8988T (cell line): ENCODE measurements at regions not wholly inside any gene's neighbourhood (a gene's known extent, or its start where the extent isn't known, plus 50 kb on each side); places are given as distances from the start of the nearest gene placed in this dataset.

Source experiments
- DNase-seq: peaks from one replicate; pipeline ENCODE4 v3.0.0; 2011

DNA sequence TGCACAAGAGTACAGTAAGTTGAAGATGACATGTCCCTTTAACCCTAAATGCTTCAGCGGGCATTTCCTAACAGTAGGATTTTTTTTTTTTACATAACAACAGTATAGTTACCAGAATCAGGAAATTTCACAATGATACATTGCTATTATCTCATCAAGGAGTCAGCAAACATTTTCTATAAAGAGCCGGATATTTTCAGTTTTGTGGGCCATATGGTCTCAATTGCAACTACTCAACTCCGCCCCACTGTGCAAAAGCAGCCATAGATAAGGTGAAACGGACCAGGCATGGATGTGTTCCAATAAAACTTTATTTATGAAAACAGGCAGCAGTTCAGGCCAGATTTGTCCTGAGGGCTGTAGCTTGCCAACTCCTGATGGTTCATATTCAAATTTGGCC is 130.6 kb downstream of the SMAD6 start:
- DNase-seq = no peak

DNA sequence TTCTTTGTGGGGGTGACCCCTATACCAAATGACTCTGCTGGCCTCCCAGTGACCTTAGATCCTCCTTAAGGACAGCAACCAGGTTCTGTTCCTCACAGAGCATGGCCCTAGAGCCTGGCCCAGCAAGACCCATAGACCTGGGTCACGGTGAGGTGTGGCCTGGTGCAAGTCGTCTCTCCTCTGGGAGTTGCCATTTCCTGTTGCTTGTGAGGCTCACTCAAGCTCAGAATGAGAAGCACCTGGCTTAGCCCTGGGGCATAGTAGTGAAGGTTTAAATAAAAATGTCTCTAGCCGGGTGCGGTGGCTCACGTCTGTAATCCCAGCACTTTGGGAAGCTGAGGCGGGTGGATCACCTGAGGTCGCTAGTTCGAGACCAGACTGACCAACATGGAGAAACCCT is 131.3 kb downstream of the SMAD6 start:
- no peak for DNase-seq

DNA sequence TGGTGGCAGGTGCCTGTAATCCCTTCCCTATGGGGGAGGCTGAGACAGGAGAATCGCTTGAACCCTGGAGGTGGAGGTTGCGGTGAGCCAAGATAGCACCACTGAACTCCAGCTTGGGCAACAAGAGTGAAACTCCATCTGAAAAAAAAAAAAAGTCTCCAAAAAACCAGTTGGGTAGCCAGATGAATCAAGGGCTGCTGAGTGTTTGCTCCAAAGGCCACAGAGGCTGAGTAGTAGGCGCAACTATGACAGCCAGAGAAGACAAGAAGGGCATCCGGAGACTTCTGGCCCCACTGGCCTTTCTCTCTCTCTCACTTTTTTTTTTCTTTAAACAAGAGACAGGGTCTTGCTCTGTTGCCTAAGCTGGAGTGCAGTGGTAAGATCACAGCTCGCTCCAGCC is 131.8 kb downstream of the SMAD6 start:
- DNase-seq = no peak

DNA sequence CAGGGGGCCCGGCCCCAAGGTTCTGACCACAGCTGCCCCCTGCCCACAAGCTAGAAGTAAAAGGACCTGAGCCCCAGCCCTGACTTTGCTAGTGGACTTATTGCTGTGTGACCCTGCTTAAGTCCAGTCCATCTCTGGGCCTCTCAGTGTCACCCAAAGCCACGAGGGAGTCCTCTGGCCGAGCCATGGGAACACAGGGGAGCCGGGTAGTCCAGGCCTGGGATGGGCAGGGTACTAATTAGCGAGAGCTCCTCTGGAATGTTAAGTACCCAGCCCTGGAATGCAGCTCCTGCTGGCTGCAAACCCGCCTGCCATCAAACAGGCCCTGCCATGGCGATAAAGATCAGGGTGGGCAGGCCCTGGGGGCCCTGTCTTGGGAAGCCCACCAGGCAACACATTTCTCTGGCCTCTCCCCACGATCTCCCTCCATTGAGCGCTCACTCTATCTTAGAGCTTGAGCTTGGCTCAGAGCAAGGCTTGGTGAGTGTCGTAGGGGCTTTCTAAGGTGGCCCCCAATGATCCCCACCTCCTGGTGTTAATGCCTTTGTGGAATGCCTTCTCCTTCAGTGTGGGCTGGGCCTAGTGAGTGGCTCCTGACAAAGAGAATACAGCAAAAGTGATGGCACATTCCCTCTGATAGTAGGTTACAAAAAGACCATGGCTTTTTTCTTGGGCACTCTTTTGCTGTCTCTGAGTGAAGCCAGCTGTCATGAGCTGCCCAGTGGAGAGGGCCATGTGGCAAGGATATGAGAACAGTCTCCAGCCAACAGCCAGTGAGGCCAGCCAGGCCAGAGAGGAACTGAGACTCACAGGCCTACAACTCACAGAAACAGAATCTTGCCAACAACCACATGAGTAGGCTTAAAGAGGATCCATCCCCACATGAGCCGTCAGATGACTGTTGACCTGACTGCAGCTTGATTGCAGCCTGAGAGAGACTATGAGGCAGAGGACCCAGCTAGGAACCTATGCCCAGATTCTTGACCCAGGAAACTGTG is 133.1 kb downstream of the SMAD6 start:
- DNase-seq = no peak

DNA sequence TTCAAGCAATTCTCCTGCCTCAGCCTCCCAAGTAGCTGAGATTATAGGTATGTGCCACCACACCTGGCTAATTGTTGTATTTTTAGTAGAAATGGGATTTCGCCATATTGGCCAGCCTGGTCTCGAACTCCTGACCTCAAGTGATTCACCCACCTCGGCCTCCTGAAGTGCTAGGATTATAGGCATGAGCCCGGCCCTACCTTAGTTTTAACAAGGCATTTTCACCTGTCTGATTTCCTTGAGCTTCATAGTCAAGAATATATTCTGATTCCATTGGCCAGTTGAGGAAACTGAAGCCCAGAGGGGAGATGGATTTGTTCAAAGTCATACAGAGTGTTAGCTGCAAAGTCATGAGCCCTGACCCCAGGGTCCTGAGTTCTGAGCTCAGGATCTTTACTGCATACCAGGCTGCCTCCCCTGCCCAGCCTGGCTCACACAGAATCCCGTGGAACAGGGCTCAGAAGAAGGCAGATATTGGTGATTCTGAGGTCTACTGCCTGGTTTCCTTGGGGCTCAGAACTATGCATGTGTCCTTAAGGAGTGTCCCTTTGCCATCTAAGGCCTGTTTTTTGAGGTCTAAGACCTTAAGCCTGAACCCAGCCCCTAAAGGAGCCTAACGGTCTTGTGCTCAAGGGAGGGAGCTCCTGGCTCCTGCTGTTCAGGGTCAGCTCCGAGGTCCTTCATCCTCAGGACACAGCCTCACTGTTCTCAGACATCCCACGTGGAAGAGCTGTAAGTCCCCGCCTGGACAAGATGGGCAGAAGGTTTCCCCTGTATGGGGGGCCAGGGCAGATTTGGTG is 134.4 kb downstream of the SMAD6 start:
- DNase-seq = no peak

DNA sequence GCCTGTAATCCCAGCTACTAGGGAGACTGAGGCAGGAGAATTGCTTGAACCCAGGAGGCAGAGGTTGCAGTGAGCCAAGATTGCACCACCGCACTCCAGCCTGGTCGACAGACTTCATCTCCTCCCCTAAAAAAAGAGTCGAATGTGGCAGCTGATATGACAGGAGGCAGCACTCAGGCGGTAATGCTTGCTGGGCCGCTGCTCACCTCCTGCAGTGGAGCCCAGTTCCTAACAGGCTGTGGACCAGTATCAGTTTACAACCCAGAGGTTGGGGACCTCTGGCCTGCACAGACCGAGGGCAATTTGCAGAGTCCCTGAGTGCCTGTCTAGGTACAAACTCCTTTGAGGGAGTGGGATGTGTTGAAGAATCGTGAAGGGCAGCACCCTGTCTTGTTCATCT is 136.2 kb downstream of the SMAD6 start:
- no peak for DNase-seq

DNA sequence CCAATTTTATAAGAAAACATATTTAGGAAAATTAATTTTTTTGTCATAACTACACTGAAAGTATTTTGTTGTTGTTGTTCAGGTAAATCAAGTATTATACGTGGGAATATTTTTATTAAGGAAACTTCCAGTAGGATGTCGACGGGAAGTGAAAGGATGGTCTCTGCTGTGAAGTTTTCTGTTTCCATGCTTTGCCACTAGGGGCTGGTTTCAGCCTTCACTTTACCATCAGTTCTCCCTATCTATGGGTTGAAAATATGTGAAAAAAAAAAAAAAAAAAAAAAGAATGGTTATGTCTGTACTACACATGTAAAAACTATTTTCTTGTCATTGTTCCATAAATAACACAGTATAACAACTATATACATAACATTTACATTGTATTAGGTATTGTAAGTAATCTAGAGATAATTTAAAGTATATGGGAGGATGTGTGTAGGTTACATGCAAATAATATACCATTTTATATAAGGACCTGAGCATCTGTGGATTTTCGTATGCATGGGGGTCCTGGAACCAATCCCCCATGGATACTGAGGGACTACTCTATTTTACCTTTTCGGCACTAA is 136.7 kb downstream of the SMAD6 start:
- no peak for DNase-seq

DNA sequence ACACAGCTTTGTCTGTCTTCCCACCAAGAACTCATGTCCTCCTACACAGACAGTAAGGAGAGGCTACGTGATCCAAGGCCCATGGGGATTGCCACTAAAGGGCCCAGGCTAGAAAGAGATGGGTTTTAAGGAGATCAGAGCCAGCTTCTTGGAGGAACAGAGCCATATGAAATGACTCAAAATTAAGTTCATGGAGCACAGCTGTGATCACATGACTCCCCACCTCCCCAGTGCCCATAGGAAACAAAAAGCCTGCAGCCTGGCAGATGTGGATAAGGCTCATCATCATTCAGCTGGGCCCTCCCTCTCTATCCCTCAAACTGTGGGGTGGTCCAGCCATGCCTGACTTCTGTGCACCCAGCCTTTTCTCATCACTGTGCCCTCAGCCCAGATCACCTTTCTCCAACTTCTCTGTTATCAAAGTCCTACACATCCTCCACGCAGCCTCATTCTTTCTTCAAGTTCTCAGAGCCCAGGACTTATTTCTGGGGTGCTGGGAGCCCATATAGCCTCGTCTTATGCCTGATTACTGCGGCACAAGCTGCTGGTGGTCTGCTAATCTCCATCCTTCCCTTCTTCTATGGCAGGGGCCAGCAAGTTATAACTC is 137.6 kb downstream of the SMAD6 start:
- DNase-seq = no peak

DNA sequence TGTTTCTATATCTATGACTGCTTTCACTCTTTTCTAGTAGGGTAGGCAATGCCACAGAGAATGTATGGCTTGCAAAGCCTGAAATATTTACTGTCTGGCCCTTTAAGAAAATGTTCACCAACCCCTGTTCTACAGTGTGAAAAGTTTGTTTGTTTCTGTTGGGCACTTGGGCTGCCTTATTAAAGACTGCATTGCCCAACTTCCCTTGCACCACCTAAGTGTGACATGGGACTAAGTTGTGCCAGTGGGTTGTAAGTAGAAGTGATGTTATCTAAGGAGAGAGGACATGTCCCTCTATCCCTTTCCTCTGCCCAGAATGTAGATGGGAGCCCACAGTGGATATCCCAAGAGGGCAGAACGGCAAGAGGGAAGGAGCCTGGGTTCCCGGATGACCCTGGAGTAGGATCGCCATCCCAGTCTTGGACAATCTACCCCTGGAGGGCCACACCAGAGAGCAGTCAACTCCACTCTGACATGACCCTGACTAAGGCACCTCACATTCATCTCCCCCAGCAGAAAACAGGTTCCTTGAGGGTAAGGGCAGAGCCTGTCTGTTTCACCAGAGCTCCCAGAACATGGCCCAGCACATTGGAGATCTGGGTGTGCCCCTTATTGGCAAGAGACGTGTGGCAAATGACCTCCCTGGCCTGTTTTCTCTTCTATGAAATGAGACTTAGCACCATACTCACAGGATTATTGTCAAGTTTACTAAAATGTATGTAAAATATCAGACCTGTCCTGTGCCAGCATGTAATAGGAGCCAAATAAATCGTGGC is 138.8 kb downstream of the SMAD6 start:
- DNase-seq = no peak

DNA sequence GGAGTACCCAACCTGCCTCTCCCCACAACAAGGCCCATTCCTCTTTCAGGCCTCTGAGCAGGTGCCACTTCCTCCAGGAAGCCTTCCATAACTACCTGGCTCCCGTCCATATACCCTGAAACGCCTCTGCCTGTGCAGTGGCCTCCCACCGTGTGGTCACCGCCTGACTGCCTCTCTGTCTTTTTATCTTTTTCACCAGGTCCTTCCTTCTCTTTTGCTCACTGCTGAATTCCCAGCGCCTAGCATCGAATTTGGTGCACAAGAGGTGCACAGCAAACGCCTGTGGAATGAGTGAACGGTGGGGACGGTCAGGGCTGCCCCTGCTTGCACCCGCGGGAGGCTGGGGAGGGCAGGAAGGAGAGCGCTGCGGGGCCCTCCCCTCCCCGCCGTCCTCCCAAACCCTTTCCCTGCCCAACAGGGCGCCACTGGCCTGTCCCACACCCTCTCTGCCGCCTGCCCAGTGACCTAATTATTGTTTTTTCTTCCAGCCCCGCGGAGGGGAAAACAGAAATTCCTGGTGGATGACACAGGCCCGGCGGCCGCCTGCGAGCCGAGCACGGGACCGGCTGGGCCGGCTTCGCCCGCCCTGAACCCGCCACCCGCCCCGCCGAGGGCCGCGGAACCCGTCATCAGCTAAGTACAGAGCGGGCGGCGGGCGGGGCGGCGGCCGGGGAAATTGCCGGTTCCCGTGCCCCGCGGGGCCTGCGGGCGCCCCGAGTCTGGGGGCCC is 140.1 kb downstream of the SMAD6 start:
- peak; percentile 80 for DNase-seq

DNA sequence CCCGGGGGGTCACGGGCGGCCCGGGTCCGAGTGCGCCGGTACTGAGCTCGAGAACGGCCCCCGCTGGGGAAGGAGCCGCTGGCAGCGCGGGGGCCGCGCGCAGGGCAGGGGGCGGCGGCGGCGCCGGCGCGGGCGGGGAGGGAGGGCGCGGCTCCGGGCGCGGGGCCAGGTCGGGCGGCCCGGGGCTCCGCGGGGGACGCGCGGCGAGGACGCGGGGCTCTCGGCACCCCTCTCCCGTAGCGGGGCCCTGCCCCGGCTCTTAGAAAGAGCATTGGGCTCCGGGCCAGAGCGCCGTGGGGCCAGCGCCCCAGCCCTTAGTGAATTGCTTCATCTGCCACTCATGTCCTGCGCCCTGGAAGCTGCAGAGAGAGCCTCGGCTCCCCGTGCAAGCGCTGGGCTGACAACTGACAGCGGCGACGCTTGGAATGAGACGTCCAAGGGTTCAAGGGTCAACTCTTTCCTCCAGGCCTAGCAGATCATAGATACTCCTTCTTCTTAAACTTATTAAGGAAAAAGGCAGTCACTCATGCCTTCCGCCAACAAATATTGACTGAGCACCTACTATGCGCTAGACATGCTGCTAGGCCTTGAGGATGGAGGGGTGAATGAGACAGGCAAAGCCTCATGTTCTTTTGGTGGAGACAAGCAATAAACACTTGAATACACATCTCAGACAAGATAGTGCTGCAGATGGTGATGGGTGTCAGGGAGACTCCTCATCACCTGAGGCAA is 140.8 kb downstream of the SMAD6 start:
- DNase-seq = peak; percentile 50

DNA sequence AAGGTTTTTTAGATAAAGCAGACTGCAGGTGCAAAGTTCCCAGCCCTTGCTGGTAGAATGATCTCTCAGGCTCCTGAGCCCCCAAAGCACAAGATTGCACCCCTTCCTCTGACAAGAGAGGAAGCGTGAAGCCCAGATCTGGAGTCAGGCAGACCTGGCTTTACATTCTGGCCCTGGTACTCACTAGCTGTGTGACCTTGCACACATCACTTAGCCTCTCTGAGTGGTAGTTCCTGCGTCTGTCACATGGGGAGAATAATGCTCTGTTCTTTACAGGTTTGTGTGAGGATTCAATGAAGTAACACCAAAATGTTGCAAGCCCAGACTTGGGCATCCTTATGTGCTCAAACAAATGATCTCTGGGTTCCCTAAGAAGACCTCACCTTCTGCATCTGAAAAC is 141.5 kb downstream of the SMAD6 start:
- DNase-seq = no peak

DNA sequence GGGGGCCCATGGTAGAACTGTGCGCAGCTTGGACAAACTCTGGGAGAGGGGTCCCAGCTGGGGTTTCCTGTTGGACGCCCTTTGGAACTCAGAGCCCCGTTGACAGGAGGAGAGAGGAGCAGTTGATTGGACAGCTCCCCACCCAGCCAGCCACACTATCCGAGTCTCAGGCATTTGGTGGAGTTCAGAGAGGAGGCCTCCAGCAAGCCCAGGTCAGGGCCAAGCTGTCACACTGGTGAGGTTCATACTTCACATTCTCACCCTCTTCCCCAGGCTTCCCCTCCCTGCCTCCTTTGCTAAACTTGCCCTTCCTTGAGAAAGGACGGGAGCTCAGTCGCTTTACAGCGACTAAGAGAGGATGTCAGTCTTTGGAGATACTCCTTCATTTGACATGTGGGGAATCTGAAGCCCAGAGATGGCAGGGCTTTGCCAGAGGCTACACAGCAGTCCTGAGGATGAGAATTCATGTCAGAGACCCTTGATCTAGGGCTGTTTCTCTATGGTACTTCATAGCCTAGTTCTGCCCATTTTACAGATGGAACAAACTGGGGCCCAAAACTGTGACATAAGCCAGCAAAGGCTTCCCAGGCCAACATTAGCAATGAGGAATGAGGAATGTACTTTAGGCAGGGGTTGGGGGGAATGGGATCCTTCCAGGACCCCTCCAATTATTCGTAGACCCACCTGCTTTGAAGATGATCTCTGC is 142.2 kb downstream of the SMAD6 start:
- no peak for DNase-seq

DNA sequence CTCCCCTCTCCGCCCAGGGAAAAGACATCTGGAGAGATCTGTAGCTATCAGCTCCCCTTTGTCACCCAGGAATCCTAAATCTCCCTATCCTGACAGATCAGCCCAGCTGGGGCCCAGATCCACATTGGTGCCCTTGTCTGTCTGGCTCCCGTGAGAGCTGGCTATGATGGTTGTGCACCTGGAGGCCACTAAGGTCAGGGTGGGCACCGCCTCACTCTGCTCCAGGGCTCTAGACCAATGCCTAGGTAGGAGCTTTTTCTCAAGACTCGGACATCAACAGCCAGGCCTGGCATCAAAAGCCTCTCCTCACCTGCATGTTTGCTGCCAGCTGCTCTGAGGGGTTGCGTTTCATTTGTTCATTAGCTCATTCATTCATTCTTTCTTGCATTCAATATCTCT is 142.7 kb downstream of the SMAD6 start:
- DNase-seq = no peak

DNA sequence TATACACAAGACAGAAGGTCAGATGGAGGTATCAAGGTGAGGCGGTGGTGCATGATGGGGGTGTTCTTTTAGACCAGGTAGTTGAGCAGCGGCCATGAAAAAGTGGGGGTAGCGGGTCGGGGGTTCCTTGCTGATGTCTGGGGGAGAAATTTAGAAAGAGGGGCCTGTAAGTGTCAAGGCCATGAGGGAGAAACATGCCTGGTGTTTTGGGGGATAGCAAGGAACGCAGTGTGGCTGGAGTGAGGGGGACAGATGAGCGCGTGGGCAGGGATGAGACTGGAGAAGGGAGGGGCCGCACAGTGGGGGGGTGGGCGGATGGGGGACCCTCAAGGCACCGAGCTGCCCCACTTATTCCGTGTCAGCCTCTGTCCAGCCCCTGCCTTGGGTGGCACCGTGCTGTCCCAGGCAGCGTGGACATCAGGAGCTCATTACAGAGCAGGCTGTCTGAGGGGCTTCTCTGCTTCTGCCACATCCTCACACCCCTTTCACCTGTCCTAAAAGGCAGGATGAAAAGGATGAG is 143.3 kb downstream of the SMAD6 start:
- DNase-seq = no peak

DNA sequence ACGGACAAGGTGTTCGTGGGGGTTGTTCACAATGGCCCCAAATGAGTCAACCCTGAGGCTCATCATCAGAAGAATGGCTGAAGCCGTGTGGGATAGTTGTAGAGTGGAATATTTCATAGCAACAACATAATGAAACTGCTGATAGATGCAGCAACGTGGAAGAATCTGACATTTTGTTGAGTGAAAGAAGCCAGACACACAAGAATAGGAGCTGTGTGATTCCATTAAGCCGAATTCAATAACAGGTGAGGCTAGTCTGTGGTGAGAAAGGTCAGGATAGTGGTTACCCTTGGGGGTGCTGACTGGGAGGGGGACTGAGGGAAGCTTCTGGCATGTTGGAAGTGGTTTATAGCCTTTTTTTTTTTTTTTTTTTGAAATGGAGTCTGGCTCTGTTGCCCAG is 144.0 kb downstream of the SMAD6 start:
- no peak for DNase-seq

DNA sequence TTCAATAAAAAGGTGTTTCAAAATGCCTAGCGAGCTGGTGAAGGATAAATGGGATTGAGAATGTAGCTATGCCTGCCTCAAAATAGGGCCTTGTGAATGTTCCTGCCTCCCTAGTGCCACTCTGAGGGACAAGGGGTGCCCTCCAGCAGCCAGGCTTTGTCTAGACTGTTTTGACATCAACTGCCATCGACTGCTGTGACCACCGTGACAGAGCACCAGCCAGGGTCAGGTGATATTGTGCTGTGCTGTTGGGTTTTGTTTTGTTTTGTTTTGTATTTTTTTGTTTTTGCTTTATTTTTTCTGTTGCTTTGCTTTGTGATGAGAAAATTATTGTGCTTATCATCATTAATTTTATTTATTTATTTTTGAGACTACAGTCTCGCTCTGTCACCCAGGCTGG is 144.8 kb downstream of the SMAD6 start:
- no peak for DNase-seq

DNA sequence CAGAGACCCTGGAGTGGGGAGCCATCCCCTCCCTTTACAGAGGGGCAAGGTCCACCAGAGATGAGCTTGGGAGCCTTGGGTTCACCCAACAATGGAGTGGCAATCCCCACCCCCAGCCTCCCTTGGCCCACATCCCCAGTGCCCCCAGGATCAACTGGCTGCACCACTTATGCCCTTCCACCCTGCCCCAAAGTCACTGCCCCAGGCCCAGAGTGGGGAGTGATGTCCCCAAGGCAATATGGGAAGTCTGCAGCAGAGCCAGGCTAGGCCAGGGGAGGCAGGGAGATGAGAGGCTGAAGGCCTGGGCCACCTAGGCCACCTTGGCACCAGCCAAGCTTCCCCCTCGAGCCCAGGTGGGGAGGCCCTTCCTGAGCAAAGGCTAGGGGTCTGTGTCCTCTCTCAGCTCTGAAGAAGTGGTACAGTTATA is 145.5 kb downstream of the SMAD6 start:
- no peak for DNase-seq

DNA sequence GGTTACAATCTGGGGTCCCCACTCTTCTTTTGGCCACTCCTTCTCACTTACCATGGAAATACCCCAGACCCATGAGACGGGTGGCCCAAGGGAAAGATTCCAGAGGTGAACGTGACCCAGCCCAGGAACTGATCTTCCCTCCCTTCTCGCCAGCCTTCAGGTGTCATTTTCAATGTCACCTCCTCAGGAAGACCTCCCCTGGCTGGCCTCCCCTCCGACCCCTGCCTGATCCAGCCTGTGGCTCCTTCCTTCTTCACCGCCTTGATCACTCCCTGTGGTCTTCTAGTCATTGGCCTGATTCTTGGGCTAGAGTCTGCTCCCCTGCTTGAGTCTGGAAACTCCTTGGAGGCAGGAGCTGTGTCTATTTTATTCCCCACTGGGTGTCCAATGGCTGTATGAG is 146.1 kb downstream of the SMAD6 start:
- DNase-seq = no peak
